ENCODE measurements at regions not wholly inside any gene's neighbourhood (a gene's known extent, or its start where the extent isn't known, plus 50 kb on each side); places are given as distances from the start of the nearest gene placed in this dataset.

DNA sequence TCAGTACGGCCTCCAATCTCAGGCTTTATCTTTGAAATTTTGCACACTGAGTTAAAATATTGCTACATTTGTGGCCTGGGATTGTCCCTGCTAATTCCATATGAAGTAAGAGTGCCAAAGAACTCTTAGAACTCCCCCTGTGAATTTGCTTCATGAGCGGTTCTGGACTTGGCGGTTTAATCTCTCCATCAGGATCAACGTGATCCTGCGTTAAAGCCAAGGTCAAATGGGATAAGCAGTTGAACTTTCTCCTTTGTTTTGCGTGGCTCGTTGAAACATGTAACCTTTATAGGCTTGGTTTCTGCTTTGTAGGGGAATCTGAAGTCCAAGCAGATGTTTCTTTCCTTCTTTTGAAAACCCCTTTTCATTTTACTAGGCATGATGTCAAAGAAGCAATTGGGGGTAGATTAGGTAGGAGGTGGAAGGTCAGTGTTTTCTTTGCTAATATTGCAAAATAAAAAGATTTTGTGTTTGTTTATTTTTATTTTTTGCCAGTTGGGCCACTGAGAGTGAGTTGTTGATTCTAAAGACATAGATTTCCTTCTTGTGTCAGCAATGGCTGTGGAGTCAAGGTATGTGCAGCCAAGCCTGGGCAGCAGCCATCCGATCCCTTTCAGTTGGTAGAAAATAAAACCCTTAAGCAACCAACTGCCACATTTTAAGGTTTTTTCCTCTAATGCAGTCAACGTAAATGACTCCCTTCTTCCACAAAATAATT is 390.8 kb downstream of the NNT start:
- H3K27me3 ChIP-seq (ENCODE audit: insufficient read depth, low read depth, severe bottlenecking) = peaks cover 45% of the 10 kb centered on the region
- DNase-seq = no peak
- H3K27ac ChIP-seq = no peak overlapping the region
- no peaks in the 10 kb centered on the region for H3K36me3 ChIP-seq
- no peaks in the 10 kb centered on the region for H3K9me3 ChIP-seq (ENCODE audit: severe bottlenecking)
- TF ChIP-seq, protein P1, sequence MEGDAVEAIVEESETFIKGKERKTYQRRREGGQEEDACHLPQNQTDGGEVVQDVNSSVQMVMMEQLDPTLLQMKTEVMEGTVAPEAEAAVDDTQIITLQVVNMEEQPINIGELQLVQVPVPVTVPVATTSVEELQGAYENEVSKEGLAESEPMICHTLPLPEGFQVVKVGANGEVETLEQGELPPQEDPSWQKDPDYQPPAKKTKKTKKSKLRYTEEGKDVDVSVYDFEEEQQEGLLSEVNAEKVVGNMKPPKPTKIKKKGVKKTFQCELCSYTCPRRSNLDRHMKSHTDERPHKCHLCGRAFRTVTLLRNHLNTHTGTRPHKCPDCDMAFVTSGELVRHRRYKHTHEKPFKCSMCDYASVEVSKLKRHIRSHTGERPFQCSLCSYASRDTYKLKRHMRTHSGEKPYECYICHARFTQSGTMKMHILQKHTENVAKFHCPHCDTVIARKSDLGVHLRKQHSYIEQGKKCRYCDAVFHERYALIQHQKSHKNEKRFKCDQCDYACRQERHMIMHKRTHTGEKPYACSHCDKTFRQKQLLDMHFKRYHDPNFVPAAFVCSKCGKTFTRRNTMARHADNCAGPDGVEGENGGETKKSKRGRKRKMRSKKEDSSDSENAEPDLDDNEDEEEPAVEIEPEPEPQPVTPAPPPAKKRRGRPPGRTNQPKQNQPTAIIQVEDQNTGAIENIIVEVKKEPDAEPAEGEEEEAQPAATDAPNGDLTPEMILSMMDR (IDR thresholded peaks at IDR 0.05; ENCODE audit: low read depth, low read length) = no peak
- H3K4me3 ChIP-seq (ENCODE audit: low read depth, low read length) = no peak overlapping the region

DNA sequence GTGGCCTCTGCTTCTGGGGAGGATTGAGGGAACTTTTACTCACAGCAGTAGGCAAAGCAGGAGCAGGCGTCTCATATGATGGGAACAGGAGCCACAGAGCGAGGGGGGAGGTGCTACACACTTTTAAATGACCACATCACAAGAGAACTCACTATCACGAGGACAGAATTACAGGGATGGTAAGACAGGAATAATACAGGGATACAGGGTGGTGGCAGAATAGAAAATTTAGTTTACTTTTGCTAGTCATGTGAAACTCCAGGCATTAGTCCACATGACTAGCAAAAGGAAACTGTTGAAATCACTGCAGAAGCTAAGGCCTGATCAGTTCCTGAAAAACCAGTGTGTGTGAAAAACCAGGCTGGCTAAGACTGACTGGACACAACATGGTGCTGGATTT is 382.4 kb downstream of the NNT start:
- Histone ChIP-seq H3K4me3 (ENCODE audit: low read depth, low read length) (no peak overlapping the region), H3K27me3 (ENCODE audit: insufficient read depth, low read depth, severe bottlenecking) (peaks cover 24% of the 10 kb centered on the region), H3K27ac (no peak overlapping the region), H3K36me3 (no peaks in the 10 kb centered on the region), H3K9me3 (ENCODE audit: severe bottlenecking) (no peaks in the 10 kb centered on the region)
- no peak for DNase-seq
- TF ChIP-seq, protein P1 (IDR thresholded peaks at IDR 0.05; ENCODE audit: low read depth, low read length) = no peak

DNA sequence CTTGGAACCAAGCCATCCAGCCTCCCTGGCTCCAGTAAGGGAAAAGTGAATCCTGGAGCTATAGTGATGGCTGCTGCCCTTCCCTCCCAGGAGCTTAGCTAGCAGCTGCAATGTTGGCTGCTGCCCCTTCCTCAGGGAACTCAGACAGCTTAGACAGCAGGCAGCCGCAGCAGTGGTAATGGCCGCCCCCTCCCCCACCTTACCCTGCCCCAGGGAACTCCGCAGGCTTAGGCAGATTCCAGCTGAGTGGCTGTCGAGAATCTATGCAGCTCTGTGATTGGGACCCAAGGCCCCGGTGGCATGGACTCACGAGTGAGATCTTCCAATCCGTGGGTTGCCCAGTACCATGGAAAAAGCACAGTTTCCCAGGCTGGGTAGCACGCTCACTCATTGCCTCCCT is 378.6 kb downstream of the NNT start:
- H3K4me3 ChIP-seq (ENCODE audit: low read depth, low read length) = no peak overlapping the region
- H3K9me3 ChIP-seq (ENCODE audit: severe bottlenecking) = no peaks in the 10 kb centered on the region
- peaks cover 31% of the 10 kb centered on the region for H3K27me3 ChIP-seq (ENCODE audit: insufficient read depth, low read depth, severe bottlenecking)
- no peaks in the 10 kb centered on the region for H3K36me3 ChIP-seq
- no peak overlapping the region for H3K27ac ChIP-seq
- peak; percentile 8 for DNase-seq
- TF ChIP-seq, protein P1 (IDR thresholded peaks at IDR 0.05; ENCODE audit: low read depth, low read length) = no peak

DNA sequence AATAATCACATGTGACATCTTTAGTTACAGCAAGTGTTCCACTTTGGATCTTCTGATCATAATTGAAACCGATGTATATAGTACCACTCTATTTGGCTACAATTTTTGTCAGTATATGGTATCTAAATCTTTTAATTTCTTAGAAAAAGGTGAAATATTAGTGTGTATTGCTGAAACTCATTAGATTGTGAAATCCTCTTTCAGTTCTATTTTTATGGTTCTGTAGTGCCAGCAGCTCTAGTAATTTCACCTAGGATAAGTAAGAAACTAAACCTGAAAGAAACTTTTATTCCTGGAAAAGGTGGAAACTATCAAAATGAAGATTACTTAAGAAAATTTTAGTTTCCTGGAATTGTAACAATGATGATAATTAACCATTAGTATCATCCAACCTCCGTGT is 370.9 kb downstream of the NNT start:
- TF ChIP-seq, protein P1 (IDR thresholded peaks at IDR 0.05; ENCODE audit: low read depth, low read length) = no peak
- Histone ChIP-seq H3K36me3 (no peaks in the 10 kb centered on the region), H3K4me3 (ENCODE audit: low read depth, low read length) (no peak overlapping the region), H3K9me3 (ENCODE audit: severe bottlenecking) (no peaks in the 10 kb centered on the region), H3K27me3 (ENCODE audit: insufficient read depth, low read depth, severe bottlenecking) (peaks cover 21% of the 10 kb centered on the region), H3K27ac (no peak overlapping the region)
- no peak for DNase-seq

DNA sequence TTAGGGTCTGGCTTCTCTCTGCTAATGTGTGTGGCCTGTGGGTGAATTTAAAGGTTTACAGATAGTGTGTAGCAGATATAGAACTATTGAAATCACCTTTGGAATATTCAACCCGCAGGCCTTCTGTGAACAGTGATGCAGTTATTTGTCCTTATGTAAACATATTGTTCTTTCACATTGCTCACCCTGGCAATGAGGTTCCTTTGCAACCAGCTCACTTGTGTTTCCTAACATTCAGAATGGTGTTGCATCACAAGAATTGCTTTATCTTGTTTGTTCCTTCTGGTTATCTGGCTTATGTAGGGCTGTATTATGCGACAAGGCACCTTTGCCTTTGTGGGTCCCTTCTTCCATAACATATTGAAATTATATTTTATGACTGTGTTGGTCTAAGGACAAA is 370.3 kb downstream of the NNT start:
- Histone ChIP-seq H3K27ac (no peak overlapping the region), H3K36me3 (no peaks in the 10 kb centered on the region), H3K9me3 (ENCODE audit: severe bottlenecking) (no peaks in the 10 kb centered on the region), H3K27me3 (ENCODE audit: insufficient read depth, low read depth, severe bottlenecking) (peaks cover 20% of the 10 kb centered on the region), H3K4me3 (ENCODE audit: low read depth, low read length) (no peak overlapping the region)
- TF ChIP-seq, protein P1 (IDR thresholded peaks at IDR 0.05; ENCODE audit: low read depth, low read length) = no peak
- DNase-seq = no peak

DNA sequence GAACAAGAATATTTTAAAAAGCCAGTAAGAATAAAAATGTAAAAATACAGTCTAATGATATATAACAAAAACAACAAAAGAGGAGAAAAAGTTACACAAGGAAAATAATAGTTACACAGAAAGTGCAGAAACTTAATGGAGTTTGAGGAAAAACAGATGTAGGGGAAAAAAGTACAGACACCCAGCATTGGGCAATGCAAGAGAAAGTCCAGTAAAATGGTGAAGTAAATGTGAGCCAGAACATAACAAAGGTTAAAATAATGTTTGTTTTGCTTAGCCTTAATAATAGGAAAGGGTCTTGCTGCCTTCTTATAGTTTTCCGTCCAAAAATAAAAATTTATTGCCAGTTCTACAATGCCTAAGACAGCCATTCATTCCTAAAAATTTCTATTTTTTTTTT is 364.2 kb downstream of the NNT start:
- TF ChIP-seq, protein P1 (IDR thresholded peaks at IDR 0.05; ENCODE audit: low read depth, low read length) = no peak
- no peak for DNase-seq
- H3K4me3 ChIP-seq (ENCODE audit: low read depth, low read length) = no peak overlapping the region
- H3K27me3 ChIP-seq (ENCODE audit: insufficient read depth, low read depth, severe bottlenecking) = peaks cover 29% of the 10 kb centered on the region
- no peaks in the 10 kb centered on the region for H3K36me3 ChIP-seq
- H3K9me3 ChIP-seq (ENCODE audit: severe bottlenecking) = no peaks in the 10 kb centered on the region
- no peak overlapping the region for H3K27ac ChIP-seq
